H9 (cell line): ENCODE measurements at regions not wholly inside any gene's neighbourhood (a gene's known extent, or its start where the extent isn't known, plus 50 kb on each side); places are given as distances from the start of the nearest gene placed in this dataset.
A peak's percentile ranks its signal among the peaks of the same experiment; 100 is the strongest.

ENCODE experiments used
- DNase-seq: peaks from one replicate; pipeline ENCODE4 v3.0.0-alpha.2; 2017
- H2AFZ ChIP-seq: one replicate; pipeline ENCODE4 v1.6.1; 2013; ENCODE audit warnings: mild to moderate bottlenecking, low read length, control low read depth, moderate library complexity
- H2AK5ac ChIP-seq: 2 replicates; pipeline ENCODE4 v1.6.1; 2013; ENCODE audit warnings: low read length, control low read depth, mixed read lengths; ENCODE audit not compliant: insufficient read length
- H2BK120ac ChIP-seq: one replicate; pipeline ENCODE4 v1.6.1; 2013; ENCODE audit warnings: low read depth, mild to moderate bottlenecking, low read length, control low read depth, inconsistent platforms; ENCODE audit not compliant: poor library complexity, severe bottlenecking
- H2BK12ac ChIP-seq: 2 replicates; pipeline ENCODE4 v1.6.1; 2013; ENCODE audit warnings: low read length, control low read depth, mixed read lengths, low read depth; ENCODE audit not compliant: insufficient read length
- H2BK15ac ChIP-seq: 2 replicates; pipeline ENCODE4 v1.6.1; 2013; ENCODE audit warnings: low read depth, low read length, control low read depth
- H2BK20ac ChIP-seq: one replicate; pipeline ENCODE4 v1.6.1; 2013; ENCODE audit warnings: low read depth, mild to moderate bottlenecking, low read length, control low read depth, inconsistent platforms; ENCODE audit not compliant: poor library complexity, severe bottlenecking
- H2BK5ac ChIP-seq: 2 replicates; pipeline ENCODE4 v1.6.1; 2013; ENCODE audit warnings: low read length, control low read depth, mixed read lengths; ENCODE audit not compliant: insufficient read length
- H3K14ac ChIP-seq: 2 replicates; pipeline ENCODE4 v1.6.1; 2013; ENCODE audit warnings: low read length, control low read depth; ENCODE audit not compliant: insufficient read depth
- H3K18ac ChIP-seq: 2 replicates; pipeline ENCODE4 v1.6.1; 2013; ENCODE audit warnings: low read depth, mild to moderate bottlenecking, mixed read lengths, low read length, control low read depth; ENCODE audit not compliant: insufficient read length
- H3K23ac ChIP-seq: 2 replicates; pipeline ENCODE4 v1.6.1; 2013; ENCODE audit warnings: low read length, control low read depth, mixed read lengths, low read depth; ENCODE audit not compliant: insufficient read length
- H3K23me2 ChIP-seq: 2 replicates; pipeline ENCODE4 v1.6.1; 2013; ENCODE audit warnings: low read depth, mild to moderate bottlenecking, mixed read lengths, low read length, control low read depth; ENCODE audit not compliant: insufficient read length, poor library complexity, severe bottlenecking
- H3K27ac ChIP-seq: 2 replicates; pipeline ENCODE4 v1.5.1; 2013; ENCODE audit warnings: low read length, control low read depth, mixed read lengths, low read depth; ENCODE audit not compliant: insufficient read length
- H3K27me3 ChIP-seq: 2 replicates; pipeline ENCODE4 v1.6.1; 2013; ENCODE audit warnings: low read length, control low read depth, inconsistent platforms; ENCODE audit not compliant: insufficient read depth
- H3K4ac ChIP-seq: 2 replicates; pipeline ENCODE4 v1.6.1; 2013; ENCODE audit warnings: low read depth, mild to moderate bottlenecking, control low read depth, inconsistent platforms, low read length, moderate library complexity
- H3K4me1 ChIP-seq: 2 replicates; pipeline ENCODE4 v1.6.1; 2013; ENCODE audit warnings: low read length, control low read depth, inconsistent platforms; ENCODE audit not compliant: insufficient read depth
- H3K4me2 ChIP-seq: 2 replicates; pipeline ENCODE4 v1.6.1; 2013; ENCODE audit warnings: low read length, control low read depth, mixed read lengths; ENCODE audit not compliant: insufficient read length, insufficient read depth
- H3K56ac ChIP-seq: 2 replicates; pipeline ENCODE4 v1.6.1; 2013; ENCODE audit warnings: low read depth, mild to moderate bottlenecking, mixed read lengths, low read length, control low read depth; ENCODE audit not compliant: insufficient read length
- H3K79me1 ChIP-seq: 2 replicates; pipeline ENCODE4 v1.6.1; 2013; ENCODE audit warnings: low read depth, mild to moderate bottlenecking, moderate library complexity, low read length, control low read depth, inconsistent platforms; ENCODE audit not compliant: insufficient read depth, poor library complexity, severe bottlenecking
- H3K79me2 ChIP-seq: 2 replicates; pipeline ENCODE4 v1.6.1; 2013; ENCODE audit warnings: low read length, control low read depth, inconsistent platforms; ENCODE audit not compliant: insufficient read depth
- H3K9ac ChIP-seq: 2 replicates; pipeline ENCODE4 v1.6.1; 2013; ENCODE audit warnings: low read length, control low read depth, mixed read lengths; ENCODE audit not compliant: insufficient read length; ENCODE audit errors: extremely low read depth
- H3K9me3 ChIP-seq: one replicate; pipeline ENCODE4 v1.6.1; 2013; ENCODE audit warnings: low read depth, low read length, inconsistent platforms; ENCODE audit not compliant: control insufficient read depth
- H3T11ph ChIP-seq: one replicate; pipeline ENCODE4 v1.6.1; 2013; ENCODE audit warnings: mild to moderate bottlenecking, low read length, control low read depth, inconsistent platforms
- H4K20me1 ChIP-seq: one replicate; pipeline ENCODE4 v1.6.1; 2013; ENCODE audit not compliant: control insufficient read depth, insufficient read length, insufficient read depth
- H4K5ac ChIP-seq: 2 replicates; pipeline ENCODE4 v1.6.1; 2013; ENCODE audit warnings: low read depth, mild to moderate bottlenecking, mixed read lengths, low read length, control low read depth; ENCODE audit not compliant: insufficient read length
- H4K8ac ChIP-seq: replicated peaks from 2 replicates; pipeline ENCODE4 v1.6.1; 2013; ENCODE audit warnings: low read length, control low read depth, mixed read lengths, low read depth; ENCODE audit not compliant: insufficient read length
- H4K91ac ChIP-seq: 2 replicates; pipeline ENCODE4 v1.6.1; 2013; ENCODE audit warnings: low read depth, mild to moderate bottlenecking, moderate library complexity, mixed read lengths, low read length, control low read depth; ENCODE audit not compliant: insufficient read length
- H3K27ac Mint-ChIP-seq, 3 experiments: 2 replicates in 2 of 3; 3 replicates in 1 of 3; pipeline ENCODE4 v1.8.0; 2020 to 2021; ENCODE audit warnings: mixed read lengths in 3 of 3, mild to moderate bottlenecking in 1 of 3, moderate library complexity in 1 of 3
- H3K27me3 Mint-ChIP-seq: 2 replicates; pipeline ENCODE4 v1.8.0; 2021; ENCODE audit warnings: low read depth, mild to moderate bottlenecking, moderate library complexity, mixed read lengths
- H3K36me3 Mint-ChIP-seq, 3 experiments: 2 replicates in 2 of 3; 3 replicates in 1 of 3; pipeline ENCODE4 v1.8.0; 2020 to 2021; ENCODE audit warnings: low read depth in 3 of 3, mixed read lengths in 3 of 3; ENCODE audit not compliant: insufficient read depth in 1 of 3
- H3K4me1 Mint-ChIP-seq, 2 experiments: 2 replicates each; pipeline ENCODE4 v1.8.0; 2020; ENCODE audit warnings: mixed read lengths in 2 of 2
- H3K4me3 Mint-ChIP-seq, 2 experiments: 2 replicates in 1 of 2; 3 replicates in 1 of 2; pipeline ENCODE4 v1.8.0; 2020 to 2021; ENCODE audit warnings: mild to moderate bottlenecking in 2 of 2, mixed read lengths in 2 of 2, moderate library complexity in 1 of 2
- H3K9me3 Mint-ChIP-seq, 2 experiments: 2 replicates in 1 of 2; 3 replicates in 1 of 2; pipeline ENCODE4 v1.8.0; 2020; ENCODE audit warnings: mild to moderate bottlenecking in 2 of 2, mixed read lengths in 2 of 2, moderate library complexity in 1 of 2
- CTCF ChIP-seq: fragments of 200-600 bp; sonication (generic); conservative IDR thresholded peaks from 3 replicates; pipeline ENCODE4 v1.8.0; 2021; ENCODE audit warnings: antibody characterized with exemption, mild to moderate bottlenecking

- H3K79me1 ChIP-seq = no peaks in the 10 kb centered on the region
- no peaks in the 10 kb centered on the region for H3K27me3 ChIP-seq
- no peak overlapping the region for H2AK5ac ChIP-seq
- no peak overlapping the region for H3K23ac ChIP-seq
- H2BK12ac ChIP-seq = no peak overlapping the region
- H3K4me1 ChIP-seq = peaks cover 6% of the 10 kb centered on the region; the same call in 1 of the 2 replicates
- H4K8ac ChIP-seq = no peak overlapping the region
- DNase-seq = no peak
- Mint-ChIP-seq H3K9me3 (peaks cover 0 to 4% of the 10 kb centered on the region in 2 experiments; a peak in 2 of 5 replicates), H3K27me3 (no peaks in the 10 kb centered on the region), H3K4me3 (no peak overlapping the region), H3K36me3 (peaks cover 4 to 12% (median 7%) of the 10 kb centered on the region in 3 experiments; a peak in 6 of 7 replicates), H3K27ac (peak overlapping the region in 1 of 3 experiments; percentile 22; a peak in 1 of 7 replicates), H3K4me1 (peaks cover 27 to 34% of the 10 kb centered on the region in 2 experiments)
- no peak overlapping the region for H4K5ac ChIP-seq
- H3K4me2 ChIP-seq = no peak overlapping the region
- no peak overlapping the region for H2BK5ac ChIP-seq
- H3K9ac ChIP-seq = no peak overlapping the region
- peaks cover 2% of the 10 kb centered on the region; the same call in 1 of the 2 replicates for H3K79me2 ChIP-seq
- TF ChIP-seq CTCF = no peak
- no peak overlapping the region for H2AFZ ChIP-seq
- no peak overlapping the region for H3K14ac ChIP-seq
- no peak overlapping the region for H3K18ac ChIP-seq
- H3K23me2 ChIP-seq = no peaks in the 10 kb centered on the region
- no peak overlapping the region for H3K56ac ChIP-seq
- H4K20me1 ChIP-seq = no peaks in the 10 kb centered on the region
- H2BK120ac ChIP-seq = no peak overlapping the region
- H2BK20ac ChIP-seq = no peak overlapping the region
- no peak overlapping the region for H2BK15ac ChIP-seq
- H3K27ac ChIP-seq = no peak overlapping the region
- no peak overlapping the region for H3T11ph ChIP-seq
- H4K91ac ChIP-seq = no peak overlapping the region
- H3K4ac ChIP-seq = no peak overlapping the region
- no peaks in the 10 kb centered on the region for H3K9me3 ChIP-seq
Observed at GRCh38 chr4:151469970-151470369, 61.0 kb downstream of the FHIP1A start.
